ENCODE measurements at regions not wholly inside any gene's neighbourhood (a gene's known extent, or its start where the extent isn't known, plus 50 kb on each side); places are given as distances from the start of the nearest gene placed in this dataset.

- Mint-ChIP-seq H3K27ac (ENCODE audit: unreplicated experiment) (no peak overlapping the region), H3K36me3 (ENCODE audit: insufficient read depth, unreplicated experiment) (no peaks in the 10 kb centered on the region), H3K27me3 (ENCODE audit: insufficient read depth, unreplicated experiment) (no peaks in the 10 kb centered on the region), H3K4me1 (ENCODE audit: low read depth, unreplicated experiment) (no peaks in the 10 kb centered on the region), H3K9me3 (ENCODE audit: unreplicated experiment) (no peaks in the 10 kb centered on the region), H3K4me3 (ENCODE audit: unreplicated experiment) (no peak overlapping the region)
- no TSS peak for BruUV-seq (replicated peaks)
- intact Hi-C loops (cut with micrococcal nuclease; ENCODE audit: unreplicated experiment) = no loop called here
- Histone ChIP-seq H3K36me3 (ENCODE audit: control insufficient read depth, insufficient read depth, low read length) (no peaks in the 10 kb centered on the region), H3K27me3 (replicated peaks; ENCODE audit: control insufficient read depth, insufficient read depth, low read length) (no peaks in the 10 kb centered on the region), H3K9me3 (no peaks in the 10 kb centered on the region), H3K4me3 (ENCODE audit: low read depth, low read length) (no peak overlapping the region), H3K4me1 (no peaks in the 10 kb centered on the region)
- POLR2A ChIA-PET = no interaction called here
- no peak for DNase-seq
- no peak for TF ChIP-seq CTCF (IDR thresholded peaks at IDR 0.05; ENCODE audit: insufficient read depth in 1 of 2, low read depth in 1 of 2, low read length in 1 of 2, severe bottlenecking in 1 of 2, unreplicated experiment in 1 of 2)
- CTCF ChIA-PET = no interaction called here
Measured at GRCh38 chr7:84450772-84451171, 256.2 kb upstream of the SEMA3A start.

- H3K36me3 Mint-ChIP-seq (ENCODE audit: insufficient read depth, unreplicated experiment) = no peaks in the 10 kb centered on the region
- H3K4me1 Mint-ChIP-seq (ENCODE audit: low read depth, unreplicated experiment) = no peaks in the 10 kb centered on the region
- Histone ChIP-seq H3K4me1 (0 out of 2 replicates have a peak, but pooled peaks cover 3% of the 10 kb centered on the region), H3K36me3 (ENCODE audit: control insufficient read depth, insufficient read depth, low read length) (no peaks in the 10 kb centered on the region), H3K27me3 (replicated peaks; ENCODE audit: control insufficient read depth, insufficient read depth, low read length) (no peaks in the 10 kb centered on the region), H3K4me3 (ENCODE audit: low read depth, low read length) (no peak overlapping the region), H3K9me3 (no peaks in the 10 kb centered on the region)
- POLR2A ChIA-PET = no interaction called here
- H3K27me3 Mint-ChIP-seq (ENCODE audit: insufficient read depth, unreplicated experiment) = no peaks in the 10 kb centered on the region
- no peak for TF ChIP-seq CTCF (IDR thresholded peaks at IDR 0.05; ENCODE audit: insufficient read depth in 1 of 2, low read depth in 1 of 2, low read length in 1 of 2, severe bottlenecking in 1 of 2, unreplicated experiment in 1 of 2)
- BruUV-seq (replicated peaks) = no TSS peak
- CTCF ChIA-PET = no interaction called here
- H3K9me3 Mint-ChIP-seq (ENCODE audit: unreplicated experiment) = peaks cover 5% of the 10 kb centered on the region
- intact Hi-C loops (cut with micrococcal nuclease; ENCODE audit: unreplicated experiment) = no loop called here
- DNase-seq = no peak
- no peak overlapping the region for H3K4me3 Mint-ChIP-seq (ENCODE audit: unreplicated experiment)
- no peak overlapping the region for H3K27ac Mint-ChIP-seq (ENCODE audit: unreplicated experiment)
Measured at GRCh38 chr7:84447636-84448293, 253.2 kb upstream of the SEMA3A start.

- H3K36me3 Mint-ChIP-seq (ENCODE audit: insufficient read depth, unreplicated experiment) = no peaks in the 10 kb centered on the region
- H3K9me3 ChIP-seq = no peaks in the 10 kb centered on the region
- BruUV-seq (replicated peaks) = no TSS peak
- no peak for TF ChIP-seq CTCF (IDR thresholded peaks at IDR 0.05; ENCODE audit: insufficient read depth in 1 of 2, low read depth in 1 of 2, low read length in 1 of 2, severe bottlenecking in 1 of 2, unreplicated experiment in 1 of 2)
- 0 out of 2 replicates have a peak, but pooled peaks cover 3% of the 10 kb centered on the region for H3K4me1 ChIP-seq
- no peaks in the 10 kb centered on the region for H3K4me1 Mint-ChIP-seq (ENCODE audit: low read depth, unreplicated experiment)
- no peak overlapping the region for H3K27ac Mint-ChIP-seq (ENCODE audit: unreplicated experiment)
- no peaks in the 10 kb centered on the region for H3K27me3 ChIP-seq (replicated peaks; ENCODE audit: control insufficient read depth, insufficient read depth, low read length)
- H3K9me3 Mint-ChIP-seq (ENCODE audit: unreplicated experiment) = peaks cover 5% of the 10 kb centered on the region
- no peak overlapping the region for H3K4me3 Mint-ChIP-seq (ENCODE audit: unreplicated experiment)
- H3K27me3 Mint-ChIP-seq (ENCODE audit: insufficient read depth, unreplicated experiment) = no peaks in the 10 kb centered on the region
- no peaks in the 10 kb centered on the region for H3K36me3 ChIP-seq (ENCODE audit: control insufficient read depth, insufficient read depth, low read length)
- H3K4me3 ChIP-seq (ENCODE audit: low read depth, low read length) = no peak overlapping the region
- ChIA-PET POLR2A (no interaction called here), CTCF (no interaction called here)
- no peak for DNase-seq
- intact Hi-C loops (cut with micrococcal nuclease; ENCODE audit: unreplicated experiment) = no loop called here
Measured at GRCh38 chr7:84446991-84447480, 252.4 kb upstream of the SEMA3A start.

All from Caco-2 (cell line).